GM12865 (cell line): ENCODE measurements at regions not wholly inside any gene's neighbourhood (a gene's known extent, or its start where the extent isn't known, plus 50 kb on each side); places are given as distances from the start of the nearest gene placed in this dataset.

Source experiments
- DNase-seq: peaks from one replicate; pipeline ENCODE4 v3.0.0; 2010; ENCODE audit warnings: low read depth
- H3K4me3 ChIP-seq: 2 replicates; pipeline ENCODE4 v1.5.1; 2011; ENCODE audit warnings: mild to moderate bottlenecking, low read depth, low read length, control low read depth
- TF ChIP-seq, protein P1 (sequence below): IDR thresholded peaks from 2 replicates; pipeline ENCODE4 v1.5.1; 2011; ENCODE audit warnings: low read length, control low read depth, low read depth, inconsistent platforms; ENCODE audit not compliant: insufficient read depth; ENCODE audit errors: missing control alignments

DNA sequence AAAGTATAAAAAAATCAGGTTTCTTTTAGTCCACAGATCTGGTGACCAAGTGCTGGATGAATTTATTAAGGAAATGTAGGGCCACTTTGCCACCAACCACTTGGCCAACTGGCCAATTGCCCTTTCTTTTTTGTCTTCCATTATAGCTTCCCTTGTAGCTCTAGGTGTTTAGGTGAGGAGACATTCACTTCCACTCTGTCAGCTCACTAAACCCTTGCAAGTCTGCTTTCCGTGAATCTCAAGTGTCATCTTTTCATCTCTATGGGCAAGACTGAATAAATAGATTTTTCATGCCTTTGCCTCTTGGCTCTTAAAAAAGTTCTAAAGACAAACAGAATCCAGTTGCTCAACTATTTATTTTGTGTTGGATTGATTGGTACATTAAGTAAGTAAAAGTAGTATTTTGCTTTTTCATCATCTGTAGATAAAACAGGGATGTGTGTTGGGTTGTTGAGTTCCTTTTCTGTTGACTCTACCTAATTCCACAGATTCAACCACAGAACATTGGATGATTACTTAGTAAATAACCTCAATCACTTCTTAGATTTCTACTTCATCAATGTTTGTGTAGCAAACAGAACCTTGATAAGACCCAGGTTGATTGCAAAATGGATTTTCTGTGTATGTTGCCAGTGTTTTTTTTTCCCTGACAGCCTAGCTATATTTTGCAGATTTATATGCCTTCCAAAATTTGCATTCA, 68.1 kb upstream of the GRXCR1 start:
- H3K4me3 ChIP-seq, result no peak overlapping the region
- DNase-seq, result no peak
- TF ChIP-seq, protein P1, sequence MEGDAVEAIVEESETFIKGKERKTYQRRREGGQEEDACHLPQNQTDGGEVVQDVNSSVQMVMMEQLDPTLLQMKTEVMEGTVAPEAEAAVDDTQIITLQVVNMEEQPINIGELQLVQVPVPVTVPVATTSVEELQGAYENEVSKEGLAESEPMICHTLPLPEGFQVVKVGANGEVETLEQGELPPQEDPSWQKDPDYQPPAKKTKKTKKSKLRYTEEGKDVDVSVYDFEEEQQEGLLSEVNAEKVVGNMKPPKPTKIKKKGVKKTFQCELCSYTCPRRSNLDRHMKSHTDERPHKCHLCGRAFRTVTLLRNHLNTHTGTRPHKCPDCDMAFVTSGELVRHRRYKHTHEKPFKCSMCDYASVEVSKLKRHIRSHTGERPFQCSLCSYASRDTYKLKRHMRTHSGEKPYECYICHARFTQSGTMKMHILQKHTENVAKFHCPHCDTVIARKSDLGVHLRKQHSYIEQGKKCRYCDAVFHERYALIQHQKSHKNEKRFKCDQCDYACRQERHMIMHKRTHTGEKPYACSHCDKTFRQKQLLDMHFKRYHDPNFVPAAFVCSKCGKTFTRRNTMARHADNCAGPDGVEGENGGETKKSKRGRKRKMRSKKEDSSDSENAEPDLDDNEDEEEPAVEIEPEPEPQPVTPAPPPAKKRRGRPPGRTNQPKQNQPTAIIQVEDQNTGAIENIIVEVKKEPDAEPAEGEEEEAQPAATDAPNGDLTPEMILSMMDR, result no peak

DNA sequence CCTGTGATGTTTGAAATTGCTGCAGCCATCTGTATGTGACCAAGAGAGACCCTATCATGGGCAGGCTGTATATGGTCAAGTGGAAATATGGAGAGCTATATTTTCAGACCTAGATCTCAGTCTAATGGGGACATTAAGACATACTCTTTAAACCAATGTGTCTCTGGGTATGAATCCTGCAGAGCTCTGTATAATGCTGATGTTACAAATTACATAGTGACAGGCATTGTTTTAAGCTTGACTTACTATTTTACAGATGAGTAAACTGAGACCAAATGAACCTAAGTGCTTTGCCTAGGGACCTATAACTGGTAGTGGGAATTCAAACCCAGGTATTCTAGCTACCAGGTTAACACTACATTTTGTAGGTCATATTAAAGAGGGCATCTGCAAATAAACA, 71.3 kb upstream of the GRXCR1 start:
- TF ChIP-seq, protein P1, result no peak
- no peak for DNase-seq
- no peak overlapping the region for H3K4me3 ChIP-seq

DNA sequence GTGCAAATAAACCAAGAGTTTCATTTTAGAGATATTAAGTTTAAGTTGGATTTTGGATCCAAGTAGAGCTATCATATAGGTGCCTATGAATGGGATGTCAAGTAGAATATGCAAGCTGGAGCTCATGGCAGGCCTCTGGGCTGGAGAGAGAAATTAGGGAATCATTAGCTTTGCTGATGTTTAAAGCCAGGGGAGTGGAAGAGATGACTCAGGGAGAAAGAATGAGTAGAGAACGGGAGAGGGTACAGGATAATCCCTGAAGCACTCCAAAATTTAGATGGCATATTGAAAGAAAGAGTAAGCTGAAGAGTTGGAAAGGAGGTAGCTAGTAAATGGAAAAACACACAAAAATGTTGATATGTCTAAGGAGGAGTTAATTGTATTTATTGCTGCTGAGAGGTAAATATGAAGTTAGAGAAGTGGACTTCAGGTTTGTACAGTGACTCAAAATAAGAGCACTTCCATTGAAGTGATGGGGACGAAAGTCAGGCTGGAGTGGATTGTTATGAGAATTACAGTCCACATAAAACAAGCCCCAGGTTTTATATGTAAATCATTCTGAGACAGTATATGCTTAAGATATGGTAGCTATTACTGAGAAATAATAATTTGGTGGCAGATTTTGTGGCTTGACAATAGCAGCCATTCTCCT, 72.5 kb upstream of the GRXCR1 start:
- DNase-seq, result no peak
- TF ChIP-seq, protein P1, result no peak
- no peak overlapping the region for H3K4me3 ChIP-seq

DNA sequence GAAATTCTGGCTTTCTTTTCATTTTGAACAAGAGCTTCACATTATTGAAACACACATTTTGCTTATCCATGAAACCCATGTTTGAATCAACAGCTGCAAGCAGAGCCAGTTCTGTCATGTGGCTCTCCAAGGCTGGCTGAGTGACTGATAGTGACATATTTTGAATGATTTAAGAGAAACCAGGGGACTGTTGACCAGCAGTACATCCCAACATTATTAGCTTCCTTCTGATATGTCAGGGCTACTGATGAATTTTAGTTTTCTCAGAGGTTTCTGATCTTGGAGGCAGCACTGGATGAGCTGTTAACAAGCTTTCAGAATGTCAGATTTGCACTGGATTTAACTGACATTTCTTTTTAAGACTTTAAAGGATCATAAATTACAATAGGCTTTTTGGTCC, 74.6 kb upstream of the GRXCR1 start:
- TF ChIP-seq, protein P1, result no peak
- no peak for DNase-seq
- H3K4me3 ChIP-seq, result no peak overlapping the region

DNA sequence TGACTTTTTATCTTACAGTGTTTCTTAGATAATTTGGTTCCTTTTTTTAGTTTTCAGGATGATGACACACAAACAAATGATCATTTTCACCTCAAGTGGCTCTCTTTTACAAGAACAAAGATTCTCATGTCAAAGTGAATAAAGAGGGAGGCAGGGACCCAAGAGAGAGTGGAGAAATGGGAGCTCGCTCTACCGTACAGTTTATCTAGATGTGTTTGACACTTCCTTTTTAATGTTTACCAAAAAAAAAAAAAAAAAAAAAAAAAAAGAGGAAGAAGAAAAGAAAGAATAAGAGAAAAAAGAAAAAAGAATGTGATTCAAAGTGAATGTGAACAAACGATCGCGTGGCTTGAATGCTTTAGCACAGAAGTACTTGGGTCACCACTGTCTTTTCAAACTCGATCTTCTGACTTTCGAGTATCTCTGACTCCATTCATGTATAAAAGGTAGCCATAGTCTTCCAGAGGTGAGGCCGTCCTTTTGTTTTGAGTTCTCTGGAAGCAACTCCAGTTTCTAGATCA, 75.6 kb upstream of the GRXCR1 start:
- DNase-seq, result no peak
- TF ChIP-seq, protein P1, result no peak
- H3K4me3 ChIP-seq, result no peak overlapping the region

DNA sequence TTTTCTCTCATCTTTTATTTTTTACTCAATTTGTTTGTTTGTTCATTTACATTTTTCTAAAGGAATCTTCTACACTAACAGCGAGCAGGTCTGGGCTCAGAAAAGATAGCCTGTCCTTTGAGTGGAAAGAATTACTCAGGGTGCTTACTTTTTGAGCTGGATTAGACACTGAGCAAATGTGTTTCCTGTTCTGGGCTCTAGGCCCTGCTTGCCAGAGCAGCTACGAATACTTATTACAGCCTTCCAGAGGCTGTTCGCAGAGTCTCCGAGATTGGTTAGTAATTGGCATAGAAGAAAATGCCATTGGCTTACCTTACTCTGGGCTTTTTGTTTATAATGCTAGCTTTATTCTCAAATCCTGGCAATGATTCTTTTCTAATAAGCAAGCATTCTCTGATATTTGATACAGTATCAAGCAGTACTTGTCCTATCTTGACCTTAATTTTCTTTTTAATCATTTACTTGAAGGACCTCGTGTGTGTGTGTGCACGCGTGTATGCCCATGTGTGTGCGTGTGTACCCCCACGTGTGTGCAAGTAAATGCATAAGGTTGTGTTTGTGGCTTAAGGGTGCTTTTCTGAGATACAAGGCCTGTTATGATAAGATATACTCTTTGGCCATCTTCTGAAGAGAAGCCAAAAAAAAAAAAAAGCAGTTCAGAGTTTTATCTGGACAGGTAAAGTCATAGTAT, 76.2 kb upstream of the GRXCR1 start:
- no peak for DNase-seq
- TF ChIP-seq, protein P1, result no peak
- H3K4me3 ChIP-seq, result no peak overlapping the region
